BE2C (cell line): ENCODE measurements at regions not wholly inside any gene's neighbourhood (a gene's known extent, or its start where the extent isn't known, plus 50 kb on each side); places are given as distances from the start of the nearest gene placed in this dataset.

ENCODE experiments used
- DNase-seq: peaks from one replicate; pipeline ENCODE4 v3.0.0-alpha.2; 2020
- H3K27me3 ChIP-seq: fragments of 250-450 bp; sonication (Bioruptor Pico); 2 replicates; pipeline ENCODE4 v1.5.1; 2020; ENCODE audit warnings: mild to moderate bottlenecking
- H3K36me3 ChIP-seq: fragments of 250-450 bp; sonication (Bioruptor Pico); 2 replicates; pipeline ENCODE4 v1.5.1; 2020; ENCODE audit warnings: mild to moderate bottlenecking
- H3K4me1 ChIP-seq: fragments of 250-450 bp; sonication (Bioruptor Pico); 2 replicates; pipeline ENCODE4 v1.5.1; 2020
- H3K4me3 ChIP-seq: 2 replicates; pipeline ENCODE4 v1.5.1; 2011; ENCODE audit warnings: low read depth, low read length
- H3K9me3 ChIP-seq: fragments of 250-450 bp; sonication (Bioruptor Pico); 2 replicates; pipeline ENCODE4 v1.5.1; 2020
- TF ChIP-seq, protein P1 (sequence below): IDR thresholded peaks from 2 replicates; pipeline ENCODE4 v1.5.1; 2012; ENCODE audit warnings: mild to moderate bottlenecking, low read depth, low read length

DNA sequence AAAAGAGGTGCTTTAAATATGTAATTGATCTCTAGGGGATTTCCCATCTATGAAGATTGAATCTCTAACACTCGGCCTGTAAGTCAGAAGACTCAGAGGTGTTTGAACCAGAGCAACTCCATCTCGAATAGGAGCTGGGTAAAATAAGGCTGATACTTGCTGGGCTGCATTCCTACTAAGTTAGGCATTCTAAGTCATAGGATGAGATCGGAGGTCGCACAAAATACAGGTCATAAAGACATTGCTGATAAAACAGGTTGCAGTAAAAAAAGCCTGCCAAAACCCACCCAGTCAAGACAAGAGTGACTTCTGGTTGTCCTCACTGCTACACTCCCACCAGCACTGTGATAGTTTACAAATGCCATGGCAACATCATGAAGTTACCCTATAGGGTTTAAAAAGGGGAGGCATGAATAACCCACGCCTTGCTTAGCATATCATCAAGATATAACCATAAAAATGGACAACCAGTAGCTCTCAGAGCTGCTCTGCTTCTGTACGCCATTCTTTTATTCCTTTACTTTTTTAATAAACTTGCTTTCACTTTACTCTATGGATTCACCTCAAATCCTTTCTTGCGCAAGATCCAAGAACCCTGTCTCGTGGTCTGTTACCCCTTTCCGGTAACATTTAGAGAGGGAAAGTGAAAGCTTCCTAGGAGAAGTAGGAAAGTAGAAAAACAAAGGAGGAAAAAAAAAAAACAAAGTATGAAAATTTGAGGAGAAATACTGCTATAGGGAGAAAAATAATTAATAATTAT, 129.7 kb upstream of the PHACTR1 start:
- no peaks in the 10 kb centered on the region for H3K27me3 ChIP-seq
- TF ChIP-seq, protein P1, sequence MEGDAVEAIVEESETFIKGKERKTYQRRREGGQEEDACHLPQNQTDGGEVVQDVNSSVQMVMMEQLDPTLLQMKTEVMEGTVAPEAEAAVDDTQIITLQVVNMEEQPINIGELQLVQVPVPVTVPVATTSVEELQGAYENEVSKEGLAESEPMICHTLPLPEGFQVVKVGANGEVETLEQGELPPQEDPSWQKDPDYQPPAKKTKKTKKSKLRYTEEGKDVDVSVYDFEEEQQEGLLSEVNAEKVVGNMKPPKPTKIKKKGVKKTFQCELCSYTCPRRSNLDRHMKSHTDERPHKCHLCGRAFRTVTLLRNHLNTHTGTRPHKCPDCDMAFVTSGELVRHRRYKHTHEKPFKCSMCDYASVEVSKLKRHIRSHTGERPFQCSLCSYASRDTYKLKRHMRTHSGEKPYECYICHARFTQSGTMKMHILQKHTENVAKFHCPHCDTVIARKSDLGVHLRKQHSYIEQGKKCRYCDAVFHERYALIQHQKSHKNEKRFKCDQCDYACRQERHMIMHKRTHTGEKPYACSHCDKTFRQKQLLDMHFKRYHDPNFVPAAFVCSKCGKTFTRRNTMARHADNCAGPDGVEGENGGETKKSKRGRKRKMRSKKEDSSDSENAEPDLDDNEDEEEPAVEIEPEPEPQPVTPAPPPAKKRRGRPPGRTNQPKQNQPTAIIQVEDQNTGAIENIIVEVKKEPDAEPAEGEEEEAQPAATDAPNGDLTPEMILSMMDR, result no peak
- no peaks in the 10 kb centered on the region for H3K9me3 ChIP-seq
- DNase-seq, result no peak
- H3K4me1 ChIP-seq, result no peaks in the 10 kb centered on the region
- H3K4me3 ChIP-seq, result no peak overlapping the region
- H3K36me3 ChIP-seq, result no peaks in the 10 kb centered on the region

DNA sequence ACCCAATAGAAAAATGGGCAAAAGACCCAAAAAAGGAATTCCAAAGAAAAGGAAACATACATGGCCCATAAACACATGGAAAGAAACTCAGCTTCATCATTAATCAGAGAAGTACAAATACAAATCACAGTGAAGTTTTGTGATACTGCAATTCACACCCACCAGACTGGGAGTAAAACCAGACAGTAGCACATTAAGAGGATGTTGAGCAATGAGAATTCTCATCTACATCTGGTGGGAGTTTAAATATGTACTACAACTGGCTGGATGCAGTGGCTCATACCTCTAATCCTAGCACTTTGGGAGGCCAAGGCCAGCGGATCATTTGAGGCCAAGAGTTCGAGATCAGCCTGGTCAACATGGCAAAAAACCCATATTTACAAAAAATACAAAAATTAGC, 125.7 kb upstream of the PHACTR1 start:
- TF ChIP-seq, protein P1, result no peak
- no peaks in the 10 kb centered on the region for H3K9me3 ChIP-seq
- H3K4me3 ChIP-seq, result no peak overlapping the region
- H3K36me3 ChIP-seq, result no peaks in the 10 kb centered on the region
- H3K27me3 ChIP-seq, result no peaks in the 10 kb centered on the region
- DNase-seq, result no peak
- H3K4me1 ChIP-seq, result no peaks in the 10 kb centered on the region

DNA sequence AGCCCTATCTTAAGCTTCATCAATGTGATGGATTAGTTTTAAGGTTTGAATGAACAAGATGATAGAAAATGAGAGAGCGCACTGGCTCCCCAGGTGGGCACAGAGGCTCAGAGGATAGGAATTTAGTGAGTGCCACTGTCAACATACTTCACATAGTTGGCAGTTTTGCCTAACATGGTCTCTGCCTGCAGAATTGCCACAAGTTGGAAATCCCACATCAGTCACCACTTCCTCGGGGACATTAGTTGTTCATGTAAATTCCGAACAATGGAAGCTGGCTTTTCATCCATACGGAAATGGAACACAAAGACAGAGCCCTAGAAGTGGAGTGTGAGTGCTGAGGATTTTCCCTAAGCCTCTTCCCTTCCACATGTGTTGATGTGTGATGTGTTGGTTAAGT, 123.9 kb upstream of the PHACTR1 start:
- Histone ChIP-seq H3K9me3 (no peaks in the 10 kb centered on the region), H3K4me1 (no peaks in the 10 kb centered on the region), H3K4me3 (no peak overlapping the region), H3K36me3 (no peaks in the 10 kb centered on the region), H3K27me3 (no peaks in the 10 kb centered on the region)
- TF ChIP-seq, protein P1, result no peak
- no peak for DNase-seq

DNA sequence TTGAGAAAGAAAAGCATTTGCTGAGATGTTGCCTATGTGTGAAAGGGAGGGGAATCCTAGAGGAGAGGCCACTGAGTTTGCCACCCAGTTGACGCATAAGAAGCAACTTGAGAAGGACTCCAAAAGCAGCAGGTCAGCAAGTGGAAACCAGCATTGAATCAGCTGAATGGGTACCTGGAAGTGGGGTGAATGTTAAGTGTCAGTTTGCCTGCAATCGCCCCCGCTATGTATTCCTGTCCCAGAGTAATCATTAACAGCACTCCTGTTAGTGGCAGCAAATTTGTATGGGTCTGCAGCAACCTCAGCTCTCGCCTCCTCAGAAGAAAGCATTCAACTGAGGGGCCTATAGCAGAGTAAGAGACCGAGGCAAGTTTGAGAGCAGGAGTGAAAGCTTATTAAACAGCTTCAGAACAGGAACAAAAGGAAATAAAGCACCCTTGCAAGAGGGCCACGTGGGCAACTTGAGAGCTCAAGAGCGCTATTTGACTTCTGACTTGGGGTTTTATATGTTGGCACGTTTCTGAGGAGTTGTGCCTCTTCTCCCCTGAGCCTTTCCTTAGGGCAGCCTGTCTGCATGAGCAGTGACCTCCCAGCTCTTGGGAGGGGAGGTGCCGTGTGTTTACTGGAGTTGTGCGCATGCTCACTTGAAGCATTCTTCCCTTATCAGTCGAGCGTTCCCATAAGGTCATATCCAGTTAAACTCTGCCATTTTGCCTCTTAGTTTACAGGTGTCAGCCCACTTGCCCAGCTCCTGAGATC, 122.6 kb upstream of the PHACTR1 start:
- no peak for DNase-seq

DNA sequence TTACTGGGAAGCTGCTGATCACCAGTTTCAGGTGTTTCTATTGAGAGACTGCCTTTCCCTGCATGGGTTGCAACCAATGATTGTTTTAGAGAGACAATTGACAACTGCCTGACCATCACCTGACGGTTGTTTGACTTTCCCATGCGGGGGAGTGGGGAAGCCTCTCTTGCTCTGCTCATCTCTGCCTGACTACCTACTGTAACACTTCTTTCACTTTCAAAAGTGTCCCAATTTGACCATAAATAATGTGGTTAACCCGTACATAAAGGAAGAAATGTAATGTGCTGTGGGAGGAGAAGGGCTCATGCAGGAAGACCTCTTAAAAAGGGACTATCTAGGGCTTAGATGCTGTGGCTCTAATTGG, 122.1 kb upstream of the PHACTR1 start:
- TF ChIP-seq, protein P1, result no peak
- DNase-seq, result no peak
- Histone ChIP-seq H3K36me3 (no peaks in the 10 kb centered on the region), H3K4me1 (0 out of 2 replicates have a peak, but pooled peaks cover 4% of the 10 kb centered on the region), H3K4me3 (no peak overlapping the region), H3K9me3 (no peaks in the 10 kb centered on the region), H3K27me3 (no peaks in the 10 kb centered on the region)

More for the DNA sequence above, 122.6 kb upstream of the PHACTR1 start:
- H3K4me3 ChIP-seq, result no peak overlapping the region
- no peaks in the 10 kb centered on the region for H3K9me3 ChIP-seq
- no peaks in the 10 kb centered on the region for H3K27me3 ChIP-seq
- TF ChIP-seq, protein P1, result no peak
- H3K4me1 ChIP-seq, result 0 out of 2 replicates have a peak, but pooled peaks cover 2% of the 10 kb centered on the region
- no peaks in the 10 kb centered on the region for H3K36me3 ChIP-seq
